HG03565 (cell line): ENCODE measurements at regions not wholly inside any gene's neighbourhood (a gene's known extent, or its start where the extent isn't known, plus 50 kb on each side); places are given as distances from the start of the nearest gene placed in this dataset.

Source experiments
- ATAC-seq: cut with Tn5 transposase; IDR thresholded peaks from one replicate; pipeline ENCODE4 v1.9.1; 2021; ENCODE audit warnings: mild to moderate bottlenecking, moderate library complexity; ENCODE audit not compliant: unreplicated experiment

GRCh38 chr1:234940841-234941240 lies 187.8 kb downstream of the TOMM20 start:
- ATAC-seq, result no peak

GRCh38 chr1:234938924-234939323 lies 189.7 kb downstream of the TOMM20 start:
- no peak for ATAC-seq

GRCh38 chr1:234938135-234938534 lies 190.5 kb downstream of the TOMM20 start:
- no peak for ATAC-seq

GRCh38 chr1:234936612-234937389 lies 191.8 kb downstream of the TOMM20 start:
- no peak for ATAC-seq

- ATAC-seq, result no peak
These were observed 194.0 kb downstream of the TOMM20 start for GRCh38 chr1:234934611-234935033.

GRCh38 chr1:234933475-234933874 lies 195.2 kb downstream of the TOMM20 start:
- ATAC-seq, result peak; percentile 86

- no peak for ATAC-seq
These were observed 195.9 kb downstream of the TOMM20 start for GRCh38 chr1:234932511-234933430.

GRCh38 chr1:234932106-234932505 lies 196.5 kb downstream of the TOMM20 start:
- ATAC-seq, result no peak

GRCh38 chr1:234931404-234931973 lies 197.1 kb downstream of the TOMM20 start:
- ATAC-seq, result no peak

- ATAC-seq, result no peak
These were observed 199.3 kb downstream of the TOMM20 start for GRCh38 chr1:234929369-234929768.

- no peak for ATAC-seq
These were observed 200.0 kb downstream of the TOMM20 start for GRCh38 chr1:234928642-234929041.

- no peak for ATAC-seq
These were observed 200.5 kb downstream of the TOMM20 start for GRCh38 chr1:234927971-234928640.

- ATAC-seq, result no peak
These were observed 201.2 kb downstream of the TOMM20 start for GRCh38 chr1:234927312-234927970.

- ATAC-seq, result peak; percentile 78
These were observed 201.9 kb downstream of the TOMM20 start for GRCh38 chr1:234926559-234927311.

GRCh38 chr1:234926264-234926558 lies 202.4 kb downstream of the TOMM20 start:
- no peak for ATAC-seq

- ATAC-seq, result no peak
These were observed 203.0 kb downstream of the TOMM20 start for GRCh38 chr1:234925440-234926263.

- no peak for ATAC-seq
These were observed 203.9 kb downstream of the TOMM20 start for GRCh38 chr1:234924450-234925355.

GRCh38 chr1:234923626-234924025 lies 205.0 kb downstream of the TOMM20 start:
- no peak for ATAC-seq
